K562 (cell line): ENCODE measurements at regions not wholly inside any gene's neighbourhood (a gene's known extent, or its start where the extent isn't known, plus 50 kb on each side); places are given as distances from the start of the nearest gene placed in this dataset.
"Not testable (repeated sequence)": the region's sequence is repeated elsewhere in the genome, so short reads cannot be mapped to it uniquely, and the experiment has no call there.

ENCODE experiments used
- ATAC-seq: fragments of 200-7000 bp; cut with Tn5 transposase; 3 replicates; pipeline ENCODE4 v1.9.1; 2020; ENCODE audit warnings: moderate library complexity
- BruUV-seq: library from RNA; stranded (reverse); fragments of 400-500 nt; replicated peaks from 2 replicates; lab custom pipeline; 2021; lab: Mats Ljungman, UMichigan
- CTCF ChIA-PET: fragments of 300-600 bp; formaldehyde crosslinking; extraction: SDS; loops from one replicate; lab custom pipeline; 2021; ENCODE audit warnings: low intra/inter-chr PET ratio; lab: Yijun Ruan, JAX
- POLR2A ChIA-PET: fragments of 300-600, 350-650 bp; sonication (Branson Sonifier 250); formaldehyde crosslinking; extraction: SDS; loops from one replicate; lab custom pipeline; 2021; ENCODE audit warnings: antibody characterized with exemption, inconsistent platforms; lab: Yijun Ruan, JAX
- DNase-seq, 4 experiments: peaks; one replicate each; pipeline versions ENCODE4 v3.0.0 to v3.0.0-alpha.2; 2011 to 2018; ENCODE audit warnings: low spot score in 3 of 4, mixed read lengths in 3 of 4; ENCODE audit errors: extremely low read depth in 1 of 4
- FAIRE-seq: peaks from 2 replicates; lab custom pipeline; 2011; peaks lifted over from hg19 to GRCh38; lab: Jason Lieb, UNC
- H2AFZ ChIP-seq: 2 replicates; pipeline ENCODE4 v1.6.0; 2011; ENCODE audit warnings: low read depth, low read length, control low read depth, inconsistent platforms
- H3K27ac ChIP-seq: fragments of 200-600 bp; 3 replicates; pipeline ENCODE4 v1.8.0; 2011; ENCODE audit warnings: low read depth, mild to moderate bottlenecking, control low read depth, inconsistent platforms, low read length, moderate library complexity, mixed read lengths; ENCODE audit errors: extremely low read depth
- H3K27me3 ChIP-seq, 2 experiments: fragments of 300-600 bp in 1 of 2; 2 replicates in 1 of 2; 3 replicates in 1 of 2; pipeline versions ENCODE4 v1.6.0 to v1.8.0; 2011; ENCODE audit warnings: inconsistent platforms in 2 of 2, low read length in 2 of 2, mild to moderate bottlenecking in 1 of 2, mixed read lengths in 1 of 2, moderate library complexity in 1 of 2; ENCODE audit not compliant: control insufficient read depth in 2 of 2, insufficient read depth in 2 of 2
- H3K36me3 ChIP-seq: fragments of 300-600 bp; 3 replicates; pipeline ENCODE4 v1.8.0; 2011; ENCODE audit warnings: mild to moderate bottlenecking, low read length, inconsistent platforms; ENCODE audit not compliant: control insufficient read depth, insufficient read depth
- H3K4me1 ChIP-seq, 2 experiments: fragments of 200-600 bp in 1 of 2; replicated peaks in 1 of 2; 2 replicates in 1 of 2; 3 replicates in 1 of 2; pipeline versions ENCODE4 v1.5.1 to v1.8.0; 2011; ENCODE audit warnings: inconsistent platforms in 2 of 2, low read length in 2 of 2, mild to moderate bottlenecking in 1 of 2, mixed read lengths in 1 of 2, moderate library complexity in 1 of 2; ENCODE audit not compliant: control insufficient read depth in 2 of 2, insufficient read depth in 2 of 2
- H3K4me2 ChIP-seq: 2 replicates; pipeline ENCODE4 v1.6.1; 2011; ENCODE audit warnings: low read length, control low read depth, inconsistent platforms, mixed read lengths; ENCODE audit not compliant: insufficient read depth
- H3K4me3 ChIP-seq: fragments of 200-600 bp; sonication (generic), shearing (Covaris generic); 2 replicates; pipeline ENCODE4 v1.5.1; 2016; ENCODE audit warnings: control low read depth, inconsistent platforms
- H3K79me2 ChIP-seq: fragments of 200-600 bp; 3 replicates; pipeline ENCODE4 v1.8.0; 2011; ENCODE audit warnings: low read length, inconsistent platforms; ENCODE audit not compliant: control insufficient read depth, insufficient read depth
- H3K9ac ChIP-seq, 2 experiments: 2 replicates each; pipeline versions ENCODE4 v1.6.0 to v1.6.1; 2011; ENCODE audit warnings: low read depth in 2 of 2, low read length in 2 of 2, control low read depth in 1 of 2, inconsistent platforms in 1 of 2, mild to moderate bottlenecking in 1 of 2, mixed read lengths in 1 of 2; ENCODE audit not compliant: insufficient read depth in 1 of 2
- H3K9me1 ChIP-seq: one replicate; pipeline ENCODE4 v1.6.0; 2011; ENCODE audit warnings: inconsistent platforms, mild to moderate bottlenecking, low read length, moderate library complexity; ENCODE audit not compliant: control insufficient read depth, insufficient read depth
- H3K9me3 ChIP-seq: replicated peaks from 2 replicates; pipeline ENCODE4 v1.5.1; 2011; ENCODE audit warnings: low read depth, low read length, inconsistent platforms; ENCODE audit not compliant: control insufficient read depth, insufficient read depth
- H4K20me1 ChIP-seq: replicated peaks from 2 replicates; pipeline ENCODE4 v1.6.1; 2011; ENCODE audit warnings: low read length, inconsistent platforms, mixed read lengths; ENCODE audit not compliant: control insufficient read depth, insufficient read depth
- CBX1 ChIP-seq: sonication (generic); IDR thresholded peaks from 2 replicates; pipeline ENCODE4 v1.6.1; 2016; ENCODE audit warnings: antibody characterized with exemption, low read depth, mild to moderate bottlenecking
- CBX5 ChIP-seq: IDR thresholded peaks from 2 replicates; pipeline ENCODE4 v1.6.1; 2014; ENCODE audit warnings: low read depth, borderline replicate concordance
- KDM1A ChIP-seq, 2 experiments: fragments of 450-650 bp; IDR thresholded peaks; 2 replicates each; pipeline ENCODE4 v1.6.1; 2016; ENCODE audit warnings: mild to moderate bottlenecking in 2 of 2
- REST ChIP-seq, 2 experiments: fragments of 450-650 bp; formaldehyde crosslinking in 1 of 2; IDR thresholded peaks; 2 replicates each; pipeline versions ENCODE4 v1.4.0 to v1.6.1; 2014 to 2020; ENCODE audit warnings: mild to moderate bottlenecking in 2 of 2, borderline replicate concordance in 1 of 2, low read depth in 1 of 2
- TRIM24 ChIP-seq, 2 experiments: fragments of 450-650 bp; IDR thresholded peaks; 2 replicates each; pipeline ENCODE4 v1.6.1; 2016
- TRIM28 ChIP-seq: fragments of 450-650 bp; IDR thresholded peaks from 2 replicates; pipeline ENCODE4 v1.6.1; 2017
- XRCC3 ChIP-seq: fragments of 450-650 bp; IDR thresholded peaks from 2 replicates; pipeline ENCODE4 v1.6.1; 2017; ENCODE audit warnings: mild to moderate bottlenecking, moderate library complexity
- ZEB2 ChIP-seq: fragments of 450-650 bp; IDR thresholded peaks from 2 replicates; pipeline ENCODE4 v1.6.1; 2016
- ZNF280A ChIP-seq: fragments of 450-650 bp; IDR thresholded peaks from 2 replicates; pipeline ENCODE4 v1.6.1; 2018; ENCODE audit warnings: mild to moderate bottlenecking, low read depth; ENCODE audit not compliant: partially characterized antibody
- ZNF280B ChIP-seq: fragments of 250-450 bp; sonication (Bioruptor Pico); IDR thresholded peaks from 2 replicates; pipeline ENCODE4 v1.5.1; 2021; ENCODE audit warnings: mild to moderate bottlenecking
- ZNF445 ChIP-seq: fragments of 250-450 bp; sonication (Bioruptor Pico); IDR thresholded peaks from 2 replicates; pipeline ENCODE4 v1.4.0; 2020; ENCODE audit warnings: low read depth, mild to moderate bottlenecking, moderate library complexity
- WGBS: fragments of 100-300 bp; shearing (Covaris generic); methylation state at CpG from one replicate; pipeline ENCODE4 v1.1.6; 2016; ENCODE audit warnings: low coverage, mixed read lengths; ENCODE audit not compliant: insufficient coverage; ENCODE audit errors: missing lambda C conversion rate; 5-methylcytosine and 5-hydroxymethylcytosine counted together
- in situ Hi-C: fragments of 300-500 bp; cut with MboI; formaldehyde crosslinking; loops from 4 replicates; pipeline ENCODE4 v1.15.0; 2018; ENCODE audit warnings: inconsistent platforms, mixed read lengths
- intact Hi-C: fragments of 100-400 bp; cut with micrococcal nuclease; formaldehyde crosslinking; loops from 2 replicates; pipeline ENCODE4 v1.14.2; 2022

GRCh38 chr7:149697767-149698166 is 75.6 kb downstream of the ZNF467 start:
- H3K4me1 ChIP-seq; CTCF ChIA-PET; DNase-seq; H4K20me1 ChIP-seq; in situ Hi-C loops; H3K9me3 ChIP-seq; intact Hi-C loops; ATAC-seq; POLR2A ChIA-PET; H3K4me3 ChIP-seq; H3K9me1 ChIP-seq; H3K27me3 ChIP-seq; H3K79me2 ChIP-seq; H3K36me3 ChIP-seq; H3K9ac ChIP-seq; BruUV-seq; H2AFZ ChIP-seq; H3K27ac ChIP-seq; H3K4me2 ChIP-seq; FAIRE-seq; TF ChIP-seq REST (CRISPR knock-in tag; IDR thresholded peaks at IDR 0.05; ENCODE audit: low read depth): not testable (repeated sequence)
- 3% methylated on average over 5 of the region's 5 CpGs for WGBS
- 0 out of 2 replicates have a peak, but pooled peaks have one; percentile 28 for TF ChIP-seq XRCC3
- TF ChIP-seq KDM1A (IDR thresholded peaks at IDR 0.05): peak in 1 of 2 experiments; percentile 11; a peak in 1 of 4 replicates
- TF ChIP-seq REST (IDR thresholded peaks at IDR 0.05; ENCODE audit: borderline replicate concordance): peak; percentile 20; the same call in 1 of the 2 replicates
- peak; percentile 71; the same call in 1 of the 2 replicates for TF ChIP-seq ZNF445
- TF ChIP-seq TRIM24 (IDR thresholded peaks at IDR 0.05): peak in 1 of 2 experiments; percentile 76; a peak in 2 of 4 replicates
- TF ChIP-seq CBX1: 0 out of 2 replicates have a peak, but pooled peaks have one; percentile 42
- TF ChIP-seq ZEB2: peak; percentile 36; the same call in 1 of the 2 replicates
- peak; percentile 81 for TF ChIP-seq ZNF280A
- TF ChIP-seq ZNF280B (CRISPR knock-in tag): peak; percentile 81
- peak; percentile 88; the same call in 1 of the 2 replicates for TF ChIP-seq CBX5
- peak; percentile 97 for TF ChIP-seq TRIM28
